ENCODE measurements at regions not wholly inside any gene's neighbourhood (a gene's known extent, or its start where the extent isn't known, plus 50 kb on each side); places are given as distances from the start of the nearest gene placed in this dataset.

GRCh38 chr2:176495826-176496225 lies 226.6 kb downstream of the MTX2 start:
- TF ChIP-seq KLF16 (tag by site-specific recombination; IDR thresholded peaks at IDR 0.05) (no peak), ZNF302 (tag by site-specific recombination; IDR thresholded peaks at IDR 0.05; ENCODE audit: low read depth) (no peak), KLF10 (tag by site-specific recombination; IDR thresholded peaks at IDR 0.05) (no peak), ZNF138 (tag by site-specific recombination; IDR thresholded peaks at IDR 0.05; ENCODE audit: borderline replicate concordance) (no peak), ZNF792 (tag by site-specific recombination; IDR thresholded peaks at IDR 0.05) (no peak)
